ENCODE measurements at regions not wholly inside any gene's neighbourhood (a gene's known extent, or its start where the extent isn't known, plus 50 kb on each side); places are given as distances from the start of the nearest gene placed in this dataset.

DNA sequence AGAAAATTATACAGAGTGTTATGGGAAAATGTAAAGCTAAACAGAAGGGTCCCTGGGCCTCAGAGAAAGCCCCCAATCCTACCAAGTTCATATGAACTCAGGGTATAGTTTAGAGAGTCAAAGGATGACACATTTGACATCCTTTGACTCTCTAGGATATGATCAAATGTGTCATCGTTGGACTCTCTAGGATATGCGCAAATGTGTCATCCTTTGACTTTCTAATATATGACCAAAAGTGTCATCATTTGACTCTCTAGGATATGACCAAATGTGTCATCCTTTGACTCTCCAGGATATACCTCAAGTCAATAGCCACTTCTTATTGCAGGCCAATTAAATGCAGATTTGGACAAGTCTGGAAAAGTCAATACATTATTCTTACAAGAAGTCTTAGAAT, 204.8 kb upstream of the IGF1 start:
- no peak for DNase-seq (ENCODE audit: low read depth in 1 of 2, low spot score in 1 of 2)
- no peak overlapping the region for H3K27ac ChIP-seq
- ChIA-PET CTCF (no interaction called here), POLR2A (no interaction called here)
- FAIRE-seq: no peak
- no peak overlapping the region for H3K4me2 ChIP-seq
- no peak for ATAC-seq
- 79% methylated on average over 2 of the region's 2 CpGs for WGBS (ENCODE audit: missing lambda C conversion rate)
- TF ChIP-seq FOXS1 (CRISPR knock-in tag; IDR thresholded peaks at IDR 0.05): no peak
- no peak for TF ChIP-seq RNF2 (IDR thresholded peaks at IDR 0.05; ENCODE audit: borderline replicate concordance, low read depth)
- TF ChIP-seq BHLHE40 (IDR thresholded peaks at IDR 0.05; ENCODE audit: low read depth, low read length): no peak
- TF ChIP-seq, protein P1, sequence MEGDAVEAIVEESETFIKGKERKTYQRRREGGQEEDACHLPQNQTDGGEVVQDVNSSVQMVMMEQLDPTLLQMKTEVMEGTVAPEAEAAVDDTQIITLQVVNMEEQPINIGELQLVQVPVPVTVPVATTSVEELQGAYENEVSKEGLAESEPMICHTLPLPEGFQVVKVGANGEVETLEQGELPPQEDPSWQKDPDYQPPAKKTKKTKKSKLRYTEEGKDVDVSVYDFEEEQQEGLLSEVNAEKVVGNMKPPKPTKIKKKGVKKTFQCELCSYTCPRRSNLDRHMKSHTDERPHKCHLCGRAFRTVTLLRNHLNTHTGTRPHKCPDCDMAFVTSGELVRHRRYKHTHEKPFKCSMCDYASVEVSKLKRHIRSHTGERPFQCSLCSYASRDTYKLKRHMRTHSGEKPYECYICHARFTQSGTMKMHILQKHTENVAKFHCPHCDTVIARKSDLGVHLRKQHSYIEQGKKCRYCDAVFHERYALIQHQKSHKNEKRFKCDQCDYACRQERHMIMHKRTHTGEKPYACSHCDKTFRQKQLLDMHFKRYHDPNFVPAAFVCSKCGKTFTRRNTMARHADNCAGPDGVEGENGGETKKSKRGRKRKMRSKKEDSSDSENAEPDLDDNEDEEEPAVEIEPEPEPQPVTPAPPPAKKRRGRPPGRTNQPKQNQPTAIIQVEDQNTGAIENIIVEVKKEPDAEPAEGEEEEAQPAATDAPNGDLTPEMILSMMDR (IDR thresholded peaks at IDR 0.05): no peak
- no peak for TF ChIP-seq GATA3 (IDR thresholded peaks at IDR 0.05; ENCODE audit: borderline replicate concordance)
- no peak for TF ChIP-seq ESRRA (IDR thresholded peaks at IDR 0.05; ENCODE audit: borderline replicate concordance, low read length)
- TF ChIP-seq CHD4 (IDR thresholded peaks at IDR 0.05; ENCODE audit: borderline replicate concordance): no peak
- TF ChIP-seq PHF8 (IDR thresholded peaks at IDR 0.05; ENCODE audit: borderline replicate concordance, low read depth): no peak
- TF ChIP-seq HEYL (CRISPR knock-in tag; IDR thresholded peaks at IDR 0.05): no peak
- TF ChIP-seq, protein P2, sequence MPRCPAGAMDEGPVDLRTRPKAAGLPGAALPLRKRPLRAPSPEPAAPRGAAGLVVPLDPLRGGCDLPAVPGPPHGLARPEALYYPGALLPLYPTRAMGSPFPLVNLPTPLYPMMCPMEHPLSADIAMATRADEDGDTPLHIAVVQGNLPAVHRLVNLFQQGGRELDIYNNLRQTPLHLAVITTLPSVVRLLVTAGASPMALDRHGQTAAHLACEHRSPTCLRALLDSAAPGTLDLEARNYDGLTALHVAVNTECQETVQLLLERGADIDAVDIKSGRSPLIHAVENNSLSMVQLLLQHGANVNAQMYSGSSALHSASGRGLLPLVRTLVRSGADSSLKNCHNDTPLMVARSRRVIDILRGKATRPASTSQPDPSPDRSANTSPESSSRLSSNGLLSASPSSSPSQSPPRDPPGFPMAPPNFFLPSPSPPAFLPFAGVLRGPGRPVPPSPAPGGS (IDR thresholded peaks at IDR 0.05): no peak
- no peak for TF ChIP-seq MAFK (IDR thresholded peaks at IDR 0.05; ENCODE audit: partially characterized antibody)
- no peak for TF ChIP-seq EP300 (IDR thresholded peaks at IDR 0.05)
- TF ChIP-seq TFCP2L1 (CRISPR knock-in tag; IDR thresholded peaks at IDR 0.05): no peak
- TF ChIP-seq FOSB (CRISPR knock-in tag; IDR thresholded peaks at IDR 0.05): no peak
- no peak for TF ChIP-seq ZSCAN20 (CRISPR knock-in tag; IDR thresholded peaks at IDR 0.05)
- TF ChIP-seq CEBPB (IDR thresholded peaks at IDR 0.05): no peak
- TF ChIP-seq JUNB (IDR thresholded peaks at IDR 0.05): no peak
- H3K4me3 ChIP-seq: no peak overlapping the region
- 0 out of 3 replicates have a peak, but pooled peaks cover under 1% of the 10 kb centered on the region for H3K4me1 ChIP-seq
- H3K9me3 ChIP-seq: no peaks in the 10 kb centered on the region

DNA sequence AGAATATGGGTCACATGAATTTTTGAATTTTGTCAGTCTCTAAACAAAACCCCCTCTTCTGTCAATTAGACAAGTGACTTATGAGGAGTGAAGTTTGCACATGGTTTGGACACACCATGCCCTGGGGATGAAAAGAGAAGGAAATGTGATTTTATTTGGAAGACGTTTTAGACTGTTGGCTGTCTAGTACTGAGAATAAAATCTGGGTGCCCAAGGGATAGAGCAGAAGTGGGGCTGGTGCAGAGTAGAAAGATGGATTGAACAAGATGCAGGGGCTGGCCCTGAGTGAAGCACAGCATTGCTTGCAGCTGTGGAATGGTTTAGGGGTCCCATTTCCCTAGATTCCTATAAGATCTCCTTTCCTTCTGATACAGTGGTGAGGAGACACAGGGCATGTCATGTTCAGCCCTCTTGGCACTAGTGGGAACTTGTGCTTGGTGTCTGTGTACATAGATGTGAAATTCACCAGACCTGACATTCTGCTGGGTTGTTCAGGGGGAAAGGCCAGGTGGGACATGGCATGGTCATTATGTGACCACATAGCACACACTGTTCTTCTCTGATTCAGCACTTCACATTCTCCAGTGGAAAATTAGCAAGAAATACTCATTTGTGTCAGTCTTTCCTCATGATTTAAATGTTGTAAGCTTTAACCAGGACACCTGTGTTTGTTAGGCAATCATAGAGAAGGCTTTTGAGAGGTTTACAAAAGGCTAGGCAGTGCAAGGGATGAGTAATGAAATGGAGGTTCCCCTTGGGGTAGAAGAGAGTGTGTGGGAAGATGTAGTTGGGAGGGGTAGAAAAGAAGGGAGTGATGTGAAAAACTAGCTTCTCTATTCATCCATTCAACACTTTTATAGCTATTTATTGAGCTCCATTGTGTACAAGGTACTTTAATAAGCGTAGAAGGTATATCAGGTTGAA, 202.3 kb upstream of the IGF1 start:
- H3K4me1 ChIP-seq: no peaks in the 10 kb centered on the region
- no peak overlapping the region for H3K4me2 ChIP-seq
- no peak for ATAC-seq
- 46% methylated on average over 2 of the region's 2 CpGs for WGBS (ENCODE audit: missing lambda C conversion rate)
- POLR2A ChIA-PET: no interaction called here
- CTCF ChIA-PET: no interaction called here
- no peak overlapping the region for H3K4me3 ChIP-seq
- no peak for DNase-seq (ENCODE audit: low read depth in 1 of 2, low spot score in 1 of 2)
- no peaks in the 10 kb centered on the region; the same call in 2 of the 3 replicates for H3K9me3 ChIP-seq
- no peak for FAIRE-seq
- H3K27ac ChIP-seq: no peak overlapping the region
- TF ChIP-seq, protein P3, sequence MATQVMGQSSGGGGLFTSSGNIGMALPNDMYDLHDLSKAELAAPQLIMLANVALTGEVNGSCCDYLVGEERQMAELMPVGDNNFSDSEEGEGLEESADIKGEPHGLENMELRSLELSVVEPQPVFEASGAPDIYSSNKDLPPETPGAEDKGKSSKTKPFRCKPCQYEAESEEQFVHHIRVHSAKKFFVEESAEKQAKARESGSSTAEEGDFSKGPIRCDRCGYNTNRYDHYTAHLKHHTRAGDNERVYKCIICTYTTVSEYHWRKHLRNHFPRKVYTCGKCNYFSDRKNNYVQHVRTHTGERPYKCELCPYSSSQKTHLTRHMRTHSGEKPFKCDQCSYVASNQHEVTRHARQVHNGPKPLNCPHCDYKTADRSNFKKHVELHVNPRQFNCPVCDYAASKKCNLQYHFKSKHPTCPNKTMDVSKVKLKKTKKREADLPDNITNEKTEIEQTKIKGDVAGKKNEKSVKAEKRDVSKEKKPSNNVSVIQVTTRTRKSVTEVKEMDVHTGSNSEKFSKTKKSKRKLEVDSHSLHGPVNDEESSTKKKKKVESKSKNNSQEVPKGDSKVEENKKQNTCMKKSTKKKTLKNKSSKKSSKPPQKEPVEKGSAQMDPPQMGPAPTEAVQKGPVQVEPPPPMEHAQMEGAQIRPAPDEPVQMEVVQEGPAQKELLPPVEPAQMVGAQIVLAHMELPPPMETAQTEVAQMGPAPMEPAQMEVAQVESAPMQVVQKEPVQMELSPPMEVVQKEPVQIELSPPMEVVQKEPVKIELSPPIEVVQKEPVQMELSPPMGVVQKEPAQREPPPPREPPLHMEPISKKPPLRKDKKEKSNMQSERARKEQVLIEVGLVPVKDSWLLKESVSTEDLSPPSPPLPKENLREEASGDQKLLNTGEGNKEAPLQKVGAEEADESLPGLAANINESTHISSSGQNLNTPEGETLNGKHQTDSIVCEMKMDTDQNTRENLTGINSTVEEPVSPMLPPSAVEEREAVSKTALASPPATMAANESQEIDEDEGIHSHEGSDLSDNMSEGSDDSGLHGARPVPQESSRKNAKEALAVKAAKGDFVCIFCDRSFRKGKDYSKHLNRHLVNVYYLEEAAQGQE (IDR thresholded peaks at IDR 0.05): no peak
- TF ChIP-seq ESRRA (IDR thresholded peaks at IDR 0.05; ENCODE audit: borderline replicate concordance, low read length) (no peak), TFCP2L1 (CRISPR knock-in tag; IDR thresholded peaks at IDR 0.05) (no peak), RARB (CRISPR knock-in tag; IDR thresholded peaks at IDR 0.05) (no peak), RCOR1 (IDR thresholded peaks at IDR 0.05; ENCODE audit: low read depth, low read length) (no peak), FOXS1 (CRISPR knock-in tag; IDR thresholded peaks at IDR 0.05) (no peak), RNF2 (IDR thresholded peaks at IDR 0.05; ENCODE audit: borderline replicate concordance, low read depth) (no peak), MYC (IDR thresholded peaks at IDR 0.05; ENCODE audit: borderline replicate concordance, low read length) (no peak), NR3C1 (IDR thresholded peaks at IDR 0.05) (no peak), TP53 (CRISPR knock-in tag; IDR thresholded peaks at IDR 0.05) (no peak), SREBF2 (IDR thresholded peaks at IDR 0.05) (no peak), ZC3H11A (IDR thresholded peaks at IDR 0.05) (no peak), JUN (IDR thresholded peaks at IDR 0.05) (no peak), RAD21 (conservative IDR thresholded peaks at IDR 0.05 in 1 of 2, IDR thresholded peaks at IDR 0.05 in 1 of 2) (no peak), CHD2 (IDR thresholded peaks at IDR 0.05; ENCODE audit: low read length, partially characterized antibody) (no peak), NFE2L2 (conservative IDR thresholded peaks at IDR 0.05; ENCODE audit: low read length) (no peak)
- TF ChIP-seq, protein P4, sequence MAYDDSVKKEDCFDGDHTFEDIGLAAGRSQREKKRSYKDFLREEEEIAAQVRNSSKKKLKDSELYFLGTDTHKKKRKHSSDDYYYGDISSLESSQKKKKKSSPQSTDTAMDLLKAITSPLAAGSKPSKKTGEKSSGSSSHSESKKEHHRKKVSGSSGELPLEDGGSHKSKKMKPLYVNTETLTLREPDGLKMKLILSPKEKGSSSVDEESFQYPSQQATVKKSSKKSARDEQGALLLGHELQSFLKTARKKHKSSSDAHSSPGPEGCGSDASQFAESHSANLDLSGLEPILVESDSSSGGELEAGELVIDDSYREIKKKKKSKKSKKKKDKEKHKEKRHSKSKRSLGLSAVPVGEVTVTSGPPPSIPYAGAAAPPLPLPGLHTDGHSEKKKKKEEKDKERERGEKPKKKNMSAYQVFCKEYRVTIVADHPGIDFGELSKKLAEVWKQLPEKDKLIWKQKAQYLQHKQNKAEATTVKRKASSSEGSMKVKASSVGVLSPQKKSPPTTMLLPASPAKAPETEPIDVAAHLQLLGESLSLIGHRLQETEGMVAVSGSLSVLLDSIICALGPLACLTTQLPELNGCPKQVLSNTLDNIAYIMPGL (CRISPR knock-in tag; IDR thresholded peaks at IDR 0.05; ENCODE audit: borderline replicate concordance): no peak
